A172 (cell line): ENCODE measurements at regions not wholly inside any gene's neighbourhood (a gene's known extent, or its start where the extent isn't known, plus 50 kb on each side); places are given as distances from the start of the nearest gene placed in this dataset.

Source experiments
- DNase-seq: peaks from one replicate; pipeline ENCODE4 v3.0.0-alpha.2; 2015; ENCODE audit warnings: low spot score

- no peak for DNase-seq
These were observed 148.1 kb downstream of the PPARGC1A start for GRCh38 chr4:23741681-23742191.

DNA sequence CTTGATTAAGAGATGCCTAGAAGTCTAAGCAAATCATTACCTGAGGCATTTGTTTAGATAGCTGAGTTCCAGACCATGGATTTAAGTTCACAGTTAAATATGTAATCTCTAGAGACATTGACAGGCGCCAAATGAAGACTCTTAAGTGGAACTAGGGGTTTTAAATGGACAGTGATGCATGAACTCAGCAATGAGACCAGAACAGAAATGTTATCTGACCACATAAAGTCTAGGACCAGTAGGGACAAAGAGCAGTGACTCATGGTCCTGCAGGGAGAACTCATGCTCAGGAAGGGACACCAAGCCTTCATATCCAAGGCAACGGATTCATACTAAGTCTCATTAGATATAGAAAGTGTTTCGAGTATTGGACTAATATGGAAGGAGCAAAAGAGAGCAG lies 152.3 kb downstream of the PPARGC1A start:
- DNase-seq: no peak

- no peak for DNase-seq
These were observed 153.4 kb downstream of the PPARGC1A start for GRCh38 chr4:23736466-23736865.

GRCh38 chr4:23734000-23734399 lies 155.8 kb downstream of the PPARGC1A start:
- DNase-seq: no peak

DNA sequence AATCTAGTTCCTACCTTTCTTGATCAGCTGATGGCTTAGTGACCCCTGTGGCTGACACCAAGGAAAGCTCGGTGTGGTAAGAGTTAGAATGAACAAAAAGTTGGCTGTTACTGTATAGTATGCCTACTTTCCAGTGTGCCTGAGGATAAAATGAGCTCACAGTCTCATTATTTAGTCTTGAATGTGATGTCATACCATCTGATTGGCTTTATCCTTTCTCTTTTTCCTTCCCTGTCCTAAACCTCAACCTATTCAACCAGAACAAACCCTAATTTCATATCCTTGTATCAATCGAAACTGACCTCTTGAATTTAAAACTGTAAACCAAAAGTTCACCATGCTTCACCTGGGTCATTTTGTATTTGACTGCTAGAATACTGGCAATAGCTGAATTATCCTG lies 156.4 kb downstream of the PPARGC1A start:
- DNase-seq: no peak

DNA sequence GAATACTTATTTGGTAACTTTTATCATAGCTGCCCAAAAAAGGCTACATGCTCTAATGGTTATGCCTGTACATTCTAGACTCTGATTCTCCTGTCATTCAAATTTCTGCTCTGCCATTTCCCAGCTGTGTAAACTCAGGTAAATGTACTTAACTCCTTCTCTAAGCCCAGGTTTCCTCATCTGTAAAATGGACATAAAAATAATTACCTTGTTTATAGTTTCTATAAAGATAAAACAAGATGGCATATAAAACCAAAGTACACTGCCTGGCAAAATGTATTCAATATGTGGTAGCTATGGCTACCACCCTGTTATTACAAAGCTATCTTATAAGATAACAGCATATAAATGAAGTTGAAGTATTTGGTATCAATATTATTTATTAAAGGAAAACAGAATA lies 158.8 kb downstream of the PPARGC1A start:
- no peak for DNase-seq

- peak; percentile 58 for DNase-seq
These were observed 160.9 kb downstream of the PPARGC1A start for GRCh38 chr4:23728971-23729370.

- DNase-seq: peak; percentile 98
These were observed 161.5 kb downstream of the PPARGC1A start for GRCh38 chr4:23728393-23728792.

- DNase-seq: no peak
These were observed 169.3 kb downstream of the PPARGC1A start for GRCh38 chr4:23720556-23720955.

DNA sequence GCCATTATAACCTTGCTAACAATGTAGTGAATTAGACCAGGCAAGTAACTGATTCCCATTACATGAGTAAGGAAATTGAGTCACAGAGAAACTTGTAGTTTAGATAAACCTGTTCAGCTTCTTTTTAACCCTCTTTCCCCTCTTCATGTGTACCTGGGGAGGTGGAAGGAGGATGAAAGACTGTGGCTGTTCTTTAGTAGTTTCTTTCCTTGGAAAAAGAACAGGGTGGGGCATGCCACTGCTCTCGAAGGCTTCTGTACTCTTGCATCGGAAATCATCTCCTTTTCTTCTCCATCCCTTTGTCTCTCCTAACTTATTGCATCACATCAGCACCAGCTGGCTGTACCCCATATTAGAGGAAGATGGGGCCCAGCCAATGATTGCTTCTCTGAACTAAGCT lies 171.4 kb downstream of the PPARGC1A start:
- no peak for DNase-seq

GRCh38 chr4:23717528-23718248 lies 172.2 kb downstream of the PPARGC1A start:
- peak; percentile 54 for DNase-seq

GRCh38 chr4:23710298-23710697 lies 179.5 kb downstream of the PPARGC1A start:
- DNase-seq: no peak

GRCh38 chr4:23707652-23708026 lies 182.2 kb downstream of the PPARGC1A start:
- DNase-seq: no peak

DNA sequence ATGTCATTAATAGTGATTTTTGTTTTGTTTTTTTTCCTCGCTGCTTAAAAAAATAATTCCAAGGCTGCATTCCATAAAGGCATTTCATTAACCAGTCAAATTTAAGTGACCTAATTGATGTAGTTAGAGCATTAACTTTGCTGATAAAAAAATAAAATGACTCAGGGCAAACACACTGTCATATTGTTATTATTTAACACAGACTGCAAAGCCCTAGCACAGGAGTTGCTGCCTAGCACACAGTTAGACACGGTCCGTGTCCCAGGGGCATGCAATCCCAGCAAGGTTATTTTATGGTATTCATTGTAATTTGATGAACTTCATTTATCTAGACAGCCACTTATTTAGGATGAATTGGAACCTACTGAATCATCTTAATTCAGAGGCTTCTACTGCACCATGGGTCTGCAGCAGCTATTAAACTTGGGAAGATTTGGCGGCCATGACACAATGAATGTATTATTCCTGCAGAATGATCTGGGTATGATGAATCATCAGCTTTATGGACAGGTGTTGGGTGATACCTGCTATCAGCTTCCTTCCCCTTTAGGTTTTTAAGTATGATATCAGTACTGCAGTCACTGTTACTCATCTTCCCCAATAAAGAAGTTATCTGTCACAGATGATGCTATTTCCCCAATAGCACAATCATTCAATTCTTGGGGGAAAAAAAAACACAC lies 182.7 kb downstream of the PPARGC1A start:
- no peak for DNase-seq

- DNase-seq: no peak
These were observed 189.7 kb downstream of the PPARGC1A start for GRCh38 chr4:23700197-23700596.

- no peak for DNase-seq
These were observed 192.1 kb downstream of the PPARGC1A start for GRCh38 chr4:23697722-23698121.

DNA sequence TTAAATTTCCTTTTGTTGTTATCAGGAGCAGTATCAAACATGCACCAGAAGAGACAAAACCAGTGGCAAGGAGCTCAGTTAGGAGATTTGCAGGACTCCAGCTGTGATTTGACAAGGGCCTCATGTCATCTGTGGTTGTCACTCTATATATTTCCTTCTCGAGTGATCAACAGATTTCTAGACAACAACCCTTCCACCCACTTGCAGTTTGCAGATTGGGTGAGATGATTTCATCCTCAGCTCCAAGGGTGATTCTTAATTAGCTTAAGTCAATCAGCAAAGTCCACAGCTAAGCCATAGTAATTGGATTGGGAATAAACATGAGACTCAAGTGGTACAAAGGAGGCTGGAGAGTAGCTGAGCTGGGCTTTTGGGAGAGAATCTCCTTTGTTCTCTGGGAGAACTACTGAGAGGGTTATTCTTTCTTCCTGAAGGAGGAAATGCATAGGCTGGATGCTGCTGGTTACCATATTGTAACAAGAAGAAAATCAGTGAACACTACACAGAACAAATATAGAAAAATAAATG lies 192.8 kb downstream of the PPARGC1A start:
- DNase-seq: no peak

- no peak for DNase-seq
These were observed 203.5 kb downstream of the PPARGC1A start for GRCh38 chr4:23686169-23686897.

DNA sequence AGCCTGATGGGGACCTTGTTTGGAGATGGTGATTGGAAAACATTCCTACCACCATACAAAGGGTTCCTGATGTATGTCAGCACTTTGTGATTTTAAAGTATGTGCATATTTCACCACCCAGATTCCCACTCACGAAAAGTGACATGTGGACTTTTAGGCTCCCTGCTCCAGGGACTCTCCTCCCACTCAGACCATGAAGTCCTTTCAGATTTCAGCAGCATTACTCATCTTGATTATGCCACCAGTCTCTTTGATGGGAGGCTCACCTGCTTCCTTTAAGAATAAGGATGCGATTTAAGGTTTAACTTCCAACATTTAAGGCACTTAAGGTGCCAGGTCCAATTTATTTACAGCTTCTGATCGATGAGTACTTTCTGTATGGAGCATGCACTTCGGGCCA lies 204.4 kb downstream of the PPARGC1A start:
- DNase-seq: no peak

- DNase-seq: peak; percentile 27
These were observed 209.0 kb downstream of the PPARGC1A start for GRCh38 chr4:23680671-23681518.

DNA sequence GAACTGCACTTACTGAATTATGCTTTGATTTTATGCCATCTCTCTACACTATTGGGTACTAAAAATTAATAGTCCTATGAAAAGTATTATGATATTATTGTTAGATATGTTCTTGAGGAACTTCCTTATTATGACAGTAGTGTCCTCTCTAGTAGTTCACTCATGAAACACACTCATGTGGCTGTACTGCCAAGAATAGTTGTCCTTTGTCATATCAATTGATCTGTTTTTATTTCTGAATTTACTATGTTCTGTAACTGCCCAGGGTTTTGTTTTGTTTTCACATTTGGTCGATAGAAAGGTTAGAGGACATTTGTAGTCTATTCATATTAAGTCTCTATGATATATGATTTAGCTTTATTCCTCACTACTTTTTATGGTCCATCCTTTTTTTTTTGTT lies 215.2 kb downstream of the PPARGC1A start:
- DNase-seq: no peak

DNA sequence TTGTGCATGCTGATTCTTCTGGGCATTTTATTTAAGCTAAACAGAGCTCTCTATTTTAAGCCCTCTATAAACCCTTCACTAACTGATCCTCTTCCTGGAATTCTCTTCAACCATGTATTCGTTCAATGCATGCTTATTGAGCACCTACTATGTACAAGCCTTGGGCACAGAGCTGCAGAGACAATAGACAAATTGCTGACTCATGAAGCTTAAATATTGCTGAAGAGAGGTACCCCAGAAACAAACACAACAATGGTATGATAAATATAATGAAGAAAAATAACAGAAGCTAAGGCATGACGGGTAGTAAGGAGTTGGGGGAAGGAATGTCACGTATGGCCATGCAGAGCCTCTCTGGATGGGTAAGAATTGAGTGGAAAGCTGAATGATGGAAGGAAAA lies 222.2 kb downstream of the PPARGC1A start:
- no peak for DNase-seq
